Effector memory CD8-positive, alpha-beta T cell (primary cell): ENCODE measurements at regions not wholly inside any gene's neighbourhood (a gene's known extent, or its start where the extent isn't known, plus 50 kb on each side); places are given as distances from the start of the nearest gene placed in this dataset.

ENCODE experiments used
- ATAC-seq: fragments of 150-1000 bp; cut with Tn5 transposase; replicated peaks from 2 replicates; pipeline ENCODE4 v1.10.0; 2021; ENCODE audit warnings: mild to moderate bottlenecking, moderate library complexity
- DNase-seq, 3 experiments: peaks; one replicate each; pipeline ENCODE4 v3.0.0; 2021
- H3K27ac Mint-ChIP-seq, 2 donors: one replicate each; pipeline ENCODE4 v1.8.0; 2022; ENCODE audit warnings: mild to moderate bottlenecking in 2 of 2, mixed read lengths in 2 of 2, moderate library complexity in 2 of 2
- H3K27me3 Mint-ChIP-seq, 2 donors: one replicate each; pipeline ENCODE4 v1.8.0; 2022; ENCODE audit warnings: mixed read lengths in 2 of 2
- H3K36me3 Mint-ChIP-seq: one replicate; pipeline ENCODE4 v1.8.0; 2022; ENCODE audit warnings: mild to moderate bottlenecking, moderate library complexity, mixed read lengths; ENCODE audit not compliant: insufficient read depth
- H3K4me1 Mint-ChIP-seq, 2 donors: one replicate each; pipeline ENCODE4 v1.8.0; 2022; ENCODE audit warnings: low read depth in 2 of 2, mixed read lengths in 2 of 2
- H3K4me3 Mint-ChIP-seq, 2 donors: one replicate each; pipeline ENCODE4 v1.8.0; 2022; ENCODE audit warnings: mild to moderate bottlenecking in 2 of 2, mixed read lengths in 2 of 2, moderate library complexity in 2 of 2
- H3K9me3 Mint-ChIP-seq, 2 donors: one replicate each; pipeline ENCODE4 v1.8.0; 2022; ENCODE audit warnings: mixed read lengths in 2 of 2

DNA sequence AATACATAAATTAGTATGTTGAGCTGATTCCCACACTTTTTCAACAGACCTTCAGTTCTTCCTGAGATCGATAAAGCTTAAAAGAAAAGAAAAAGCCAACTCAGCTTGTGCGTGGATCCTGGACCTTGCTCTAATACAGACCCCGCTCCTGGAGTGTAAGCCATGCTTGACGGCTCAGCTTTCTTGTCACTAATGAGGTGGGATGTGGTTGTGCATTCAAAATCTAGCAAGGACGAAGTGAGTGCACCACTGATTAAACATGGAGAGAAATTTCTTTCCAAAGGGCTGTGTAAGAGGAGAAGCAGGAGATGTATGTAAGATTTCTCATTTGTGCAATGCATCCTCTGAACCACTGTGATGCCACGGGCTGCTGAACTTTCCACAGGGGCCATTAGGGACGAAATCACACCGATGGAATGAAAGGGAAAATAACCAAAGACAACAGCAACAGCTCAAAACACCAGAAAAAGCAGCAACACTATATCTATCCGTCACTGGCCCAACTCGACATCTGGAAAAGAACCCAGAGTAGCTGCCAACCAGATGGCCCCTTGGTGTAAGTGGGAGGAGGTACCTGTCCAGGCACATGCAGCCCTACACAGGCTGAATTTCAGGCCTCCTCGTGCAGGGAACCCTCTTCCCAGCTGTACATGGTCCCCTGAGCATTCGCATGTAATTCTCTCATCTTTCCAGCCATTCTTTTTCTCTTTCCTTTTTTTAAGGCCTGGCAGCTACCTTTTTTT is 178.9 kb downstream of the SREK1 start:
- Mint-ChIP-seq H3K27me3 (peaks cover 38 to 59% of the 10 kb centered on the region in 2 donors), H3K9me3 (no peaks in the 10 kb centered on the region), H3K27ac (no peak overlapping the region), H3K4me1 (no peaks in the 10 kb centered on the region), H3K36me3 (no peaks in the 10 kb centered on the region), H3K4me3 (no peak overlapping the region)
- ATAC-seq (no peak), DNase-seq (no peak)

- H3K4me3 Mint-ChIP-seq, result no peak overlapping the region
- H3K9me3 Mint-ChIP-seq, result no peaks in the 10 kb centered on the region
- H3K27ac Mint-ChIP-seq, result no peak overlapping the region
- no peaks in the 10 kb centered on the region for H3K36me3 Mint-ChIP-seq
- H3K4me1 Mint-ChIP-seq, result no peaks in the 10 kb centered on the region
- H3K27me3 Mint-ChIP-seq, result peaks cover 40 to 58% of the 10 kb centered on the region in 2 donors
- ATAC-seq, result no peak
- no peak for DNase-seq
Observed at GRCh38 chr5:66323529-66323895, 179.4 kb downstream of the SREK1 start.

DNA sequence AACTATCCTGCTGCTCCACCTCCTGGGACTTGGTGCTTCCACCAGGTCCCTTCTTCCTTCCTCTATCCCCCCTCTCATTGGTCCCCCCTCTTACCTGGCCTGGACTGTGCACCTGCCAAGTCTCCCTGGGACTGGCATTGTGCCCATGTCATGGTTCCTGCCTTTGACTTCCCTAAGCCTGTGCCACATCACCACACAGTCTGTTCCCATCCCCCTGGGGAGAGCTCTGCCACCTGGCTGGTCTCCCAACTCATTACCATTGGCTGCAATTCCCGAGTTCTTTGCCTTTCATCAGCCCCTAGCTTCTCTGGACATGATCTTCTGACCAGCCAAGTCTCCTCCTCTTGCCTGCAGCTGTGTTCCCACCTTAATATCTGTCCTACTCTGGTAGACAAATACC is 180.3 kb downstream of the SREK1 start:
- Mint-ChIP-seq H3K9me3 (no peaks in the 10 kb centered on the region), H3K27ac (no peak overlapping the region), H3K4me3 (no peak overlapping the region), H3K27me3 (peaks cover 42 to 53% of the 10 kb centered on the region in 2 donors), H3K4me1 (no peaks in the 10 kb centered on the region), H3K36me3 (no peaks in the 10 kb centered on the region)
- ATAC-seq, result no peak
- DNase-seq, result no peak

- H3K36me3 Mint-ChIP-seq, result no peaks in the 10 kb centered on the region
- no peak overlapping the region for H3K27ac Mint-ChIP-seq
- no peak for DNase-seq
- no peaks in the 10 kb centered on the region for H3K9me3 Mint-ChIP-seq
- no peaks in the 10 kb centered on the region for H3K4me1 Mint-ChIP-seq
- H3K4me3 Mint-ChIP-seq, result no peak overlapping the region
- H3K27me3 Mint-ChIP-seq, result peaks cover 24 to 34% of the 10 kb centered on the region in 2 donors
- no peak for ATAC-seq
Observed at GRCh38 chr5:66326276-66326675, 182.2 kb downstream of the SREK1 start.

- no peak overlapping the region for H3K4me3 Mint-ChIP-seq
- DNase-seq, result no peak
- H3K27me3 Mint-ChIP-seq, result peaks cover 26 to 28% of the 10 kb centered on the region in 2 donors
- no peaks in the 10 kb centered on the region for H3K36me3 Mint-ChIP-seq
- H3K4me1 Mint-ChIP-seq, result no peaks in the 10 kb centered on the region
- no peak for ATAC-seq
- H3K9me3 Mint-ChIP-seq, result no peaks in the 10 kb centered on the region
- no peak overlapping the region for H3K27ac Mint-ChIP-seq
Observed at GRCh38 chr5:66327008-66327407, 182.9 kb downstream of the SREK1 start.

GRCh38 chr5:66329078-66329477 is 185.0 kb downstream of the SREK1 start:
- Mint-ChIP-seq H3K4me1 (no peaks in the 10 kb centered on the region), H3K27me3 (peaks cover 35 to 38% of the 10 kb centered on the region in 2 donors), H3K27ac (no peak overlapping the region), H3K4me3 (no peak overlapping the region), H3K9me3 (no peaks in the 10 kb centered on the region), H3K36me3 (no peaks in the 10 kb centered on the region)
- DNase-seq (no peak), ATAC-seq (no peak)

DNA sequence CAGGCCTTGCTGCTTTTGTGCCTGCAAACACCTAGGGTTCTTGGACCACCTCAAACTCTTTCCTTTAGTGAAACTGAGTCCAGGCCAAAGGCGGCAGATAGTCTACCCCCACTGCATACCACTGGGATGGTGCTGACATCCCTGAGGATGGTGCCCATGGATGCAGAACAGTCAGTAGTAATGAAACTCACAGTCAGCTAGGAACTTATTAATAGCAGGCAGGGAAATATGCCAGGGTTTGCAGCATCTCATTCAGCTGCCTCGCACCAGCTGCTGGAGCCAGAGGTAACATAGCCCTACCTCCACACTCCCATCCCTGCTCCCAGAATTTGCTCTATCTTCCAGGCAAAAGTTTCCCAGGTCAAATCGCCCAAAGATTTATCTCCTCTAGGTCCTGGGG is 189.1 kb downstream of the SREK1 start:
- Mint-ChIP-seq H3K27me3 (peaks cover 54 to 59% of the 10 kb centered on the region in 2 donors), H3K9me3 (no peaks in the 10 kb centered on the region), H3K36me3 (no peaks in the 10 kb centered on the region), H3K27ac (no peak overlapping the region), H3K4me1 (no peaks in the 10 kb centered on the region), H3K4me3 (no peak overlapping the region)
- DNase-seq, result no peak
- no peak for ATAC-seq

DNA sequence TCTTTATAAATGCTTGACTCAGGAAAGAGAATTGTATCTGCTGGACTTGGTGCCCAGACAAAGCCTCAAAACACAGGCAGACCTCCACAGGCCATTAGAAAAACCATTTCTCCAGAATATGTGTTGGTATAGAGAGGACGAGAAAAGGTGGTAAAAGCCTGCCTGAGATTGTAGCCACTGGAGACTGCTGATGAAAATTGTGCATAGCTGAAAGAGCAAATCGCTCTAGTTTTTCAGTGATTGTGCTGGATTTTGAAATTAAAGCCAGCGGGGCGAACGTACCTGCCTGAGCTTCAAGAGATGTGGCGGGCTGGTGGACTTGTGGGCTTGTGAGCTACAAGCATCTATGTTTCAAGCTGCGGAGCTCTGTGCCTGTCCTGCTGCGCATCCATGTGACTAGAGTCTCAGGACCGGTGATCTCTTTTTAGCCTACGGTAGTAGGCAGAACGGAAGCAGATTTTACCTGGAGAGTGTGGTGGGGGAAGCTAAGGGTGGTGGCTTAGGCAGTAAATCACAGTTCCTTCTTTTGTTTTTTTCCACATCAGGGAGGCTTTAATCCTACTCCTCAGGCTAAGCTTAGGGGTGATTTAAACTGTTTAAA is 193.6 kb downstream of the SREK1 start:
- Mint-ChIP-seq H3K27me3 (peaks cover 36 to 57% of the 10 kb centered on the region in 2 donors), H3K4me3 (no peak overlapping the region), H3K4me1 (no peaks in the 10 kb centered on the region), H3K36me3 (no peaks in the 10 kb centered on the region), H3K27ac (no peak overlapping the region), H3K9me3 (no peaks in the 10 kb centered on the region)
- ATAC-seq, result no peak
- no peak for DNase-seq

- DNase-seq, result no peak
- Mint-ChIP-seq H3K9me3 (no peaks in the 10 kb centered on the region), H3K4me1 (no peaks in the 10 kb centered on the region), H3K36me3 (no peaks in the 10 kb centered on the region), H3K4me3 (no peak overlapping the region), H3K27me3 (peaks cover 31 to 46% of the 10 kb centered on the region in 2 donors), H3K27ac (no peak overlapping the region)
- no peak for ATAC-seq
Observed at GRCh38 chr5:66338828-66339227, 194.7 kb downstream of the SREK1 start.

DNA sequence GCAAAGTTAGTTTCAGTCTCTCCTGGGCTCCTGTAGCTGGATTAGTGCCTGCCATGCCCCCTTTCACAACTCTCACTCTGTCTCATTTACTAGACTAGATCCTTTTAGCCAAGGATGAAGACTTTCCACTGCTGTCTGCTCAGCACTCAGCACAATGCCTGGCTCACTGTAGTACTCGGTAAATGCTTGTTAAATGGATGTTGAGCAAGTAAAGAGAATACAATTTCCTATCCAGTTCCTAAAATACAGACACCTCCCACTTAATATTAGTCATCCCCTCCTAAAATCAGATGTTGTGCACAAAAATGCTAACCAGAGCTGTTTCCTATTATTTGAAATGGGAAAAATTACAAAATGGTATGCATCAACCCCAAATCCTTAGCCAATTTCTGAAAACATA is 195.8 kb downstream of the SREK1 start:
- Mint-ChIP-seq H3K27me3 (peaks cover 34 to 46% of the 10 kb centered on the region in 2 donors), H3K4me3 (no peak overlapping the region), H3K9me3 (peaks cover 0 to 2% of the 10 kb centered on the region in 2 donors), H3K36me3 (no peaks in the 10 kb centered on the region), H3K4me1 (no peaks in the 10 kb centered on the region), H3K27ac (no peak overlapping the region)
- ATAC-seq (no peak), DNase-seq (no peak)

GRCh38 chr5:66340786-66341185 is 196.7 kb downstream of the SREK1 start:
- no peak for ATAC-seq
- peaks cover 31 to 45% of the 10 kb centered on the region in 2 donors for H3K27me3 Mint-ChIP-seq

DNA sequence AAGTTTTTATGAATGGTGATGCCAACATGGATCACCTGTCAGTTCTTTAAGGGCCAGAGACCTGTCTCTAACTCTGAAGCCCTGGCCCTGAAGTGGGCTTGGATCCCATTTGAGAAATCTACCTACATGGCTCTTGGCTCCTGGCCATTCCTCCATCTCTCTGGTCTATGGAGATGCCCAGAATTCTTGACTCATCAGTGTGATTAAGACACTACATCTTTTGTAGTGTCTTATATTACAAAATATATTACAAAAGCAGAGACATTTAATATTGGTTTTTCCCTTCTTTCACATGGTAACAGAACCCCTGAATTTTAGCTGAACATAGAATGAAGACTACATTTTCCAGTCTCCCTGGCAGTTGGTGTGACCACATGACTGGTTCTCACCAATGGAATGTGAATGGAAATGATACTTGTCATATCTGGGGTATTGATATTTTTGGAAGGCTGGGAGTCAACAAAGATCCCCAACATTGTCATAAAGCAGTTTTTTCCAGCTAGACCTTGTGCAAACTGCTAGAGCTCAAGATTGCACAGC is 198.3 kb downstream of the SREK1 start:
- no peak overlapping the region for H3K4me3 Mint-ChIP-seq
- H3K27me3 Mint-ChIP-seq, result peaks cover 27 to 45% of the 10 kb centered on the region in 2 donors
- no peak overlapping the region for H3K27ac Mint-ChIP-seq
- DNase-seq (no peak), ATAC-seq (no peak)
- H3K4me1 Mint-ChIP-seq, result no peaks in the 10 kb centered on the region
- H3K9me3 Mint-ChIP-seq, result peaks cover 0 to 2% of the 10 kb centered on the region in 2 donors
- no peaks in the 10 kb centered on the region for H3K36me3 Mint-ChIP-seq

More at GRCh38 chr5:66340786-66341185, 196.7 kb downstream of the SREK1 start:
- H3K9me3 Mint-ChIP-seq, result peaks cover 0 to 2% of the 10 kb centered on the region in 2 donors
- no peaks in the 10 kb centered on the region for H3K36me3 Mint-ChIP-seq
- no peak for DNase-seq
- no peak overlapping the region for H3K27ac Mint-ChIP-seq
- H3K4me1 Mint-ChIP-seq, result no peaks in the 10 kb centered on the region
- no peak overlapping the region for H3K4me3 Mint-ChIP-seq

GRCh38 chr5:66343370-66344071 is 199.4 kb downstream of the SREK1 start:
- Mint-ChIP-seq H3K27me3 (peaks cover 30 to 47% of the 10 kb centered on the region in 2 donors), H3K27ac (no peak overlapping the region), H3K9me3 (peaks cover 0 to 2% of the 10 kb centered on the region in 2 donors), H3K4me1 (no peaks in the 10 kb centered on the region), H3K4me3 (no peak overlapping the region), H3K36me3 (no peaks in the 10 kb centered on the region)
- ATAC-seq, result no peak
- DNase-seq, result no peak
